GM18951 (cell line): ENCODE measurements at regions not wholly inside any gene's neighbourhood (a gene's known extent, or its start where the extent isn't known, plus 50 kb on each side); places are given as distances from the start of the nearest gene placed in this dataset.

ENCODE experiments used
- POLR2A ChIP-seq: IDR thresholded peaks from 4 replicates; pipeline ENCODE4 v1.6.1; 2011; ENCODE audit warnings: mild to moderate bottlenecking; ENCODE audit not compliant: insufficient read length, insufficient read depth; ENCODE audit errors: extremely low read depth
- in situ Hi-C: fragments of 300-500 bp; cut with MboI; formaldehyde crosslinking; loops from one replicate; pipeline ENCODE4 v1.12.0; 2022; ENCODE audit warnings: low sequenced_read_pairs, mixed read lengths, inconsistent platforms; ENCODE audit not compliant: unreplicated experiment

DNA sequence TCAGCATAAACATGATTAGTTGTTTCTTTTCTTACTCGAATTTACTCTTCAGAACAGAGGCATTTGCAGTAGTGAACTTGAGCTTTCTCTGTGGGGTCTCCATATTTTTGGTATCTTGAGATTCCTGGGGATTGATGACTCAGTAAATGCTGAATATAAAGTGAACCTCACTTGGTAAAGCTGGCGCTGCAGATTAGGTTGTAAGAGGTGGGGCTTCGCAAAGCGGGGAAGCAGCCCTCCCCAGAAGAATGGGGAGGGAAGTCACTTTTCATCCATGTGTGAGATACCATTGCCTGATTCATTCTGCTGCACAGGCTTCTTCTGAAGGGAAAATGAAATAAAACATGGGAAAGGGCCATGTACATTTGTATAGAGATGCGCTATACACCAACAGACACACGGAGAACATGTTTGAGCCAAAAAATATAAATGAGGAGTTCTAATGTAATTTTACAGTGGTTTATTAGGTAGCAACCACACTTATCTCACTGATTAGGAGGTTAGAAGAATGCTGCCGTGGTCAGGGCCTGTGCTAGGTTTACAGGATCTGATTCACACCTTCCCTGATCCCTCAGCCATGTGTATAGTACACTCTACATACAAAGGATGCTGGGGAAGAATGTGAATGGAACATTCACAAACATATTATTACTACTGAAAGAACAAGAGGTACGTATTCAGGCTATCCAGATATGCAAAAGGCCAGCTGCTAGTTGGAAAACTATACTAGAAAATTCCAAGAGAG lies 63.5 kb downstream of the DNTTIP2 start:
- in situ Hi-C loops, result no loop called here
- no peak for TF ChIP-seq POLR2A

DNA sequence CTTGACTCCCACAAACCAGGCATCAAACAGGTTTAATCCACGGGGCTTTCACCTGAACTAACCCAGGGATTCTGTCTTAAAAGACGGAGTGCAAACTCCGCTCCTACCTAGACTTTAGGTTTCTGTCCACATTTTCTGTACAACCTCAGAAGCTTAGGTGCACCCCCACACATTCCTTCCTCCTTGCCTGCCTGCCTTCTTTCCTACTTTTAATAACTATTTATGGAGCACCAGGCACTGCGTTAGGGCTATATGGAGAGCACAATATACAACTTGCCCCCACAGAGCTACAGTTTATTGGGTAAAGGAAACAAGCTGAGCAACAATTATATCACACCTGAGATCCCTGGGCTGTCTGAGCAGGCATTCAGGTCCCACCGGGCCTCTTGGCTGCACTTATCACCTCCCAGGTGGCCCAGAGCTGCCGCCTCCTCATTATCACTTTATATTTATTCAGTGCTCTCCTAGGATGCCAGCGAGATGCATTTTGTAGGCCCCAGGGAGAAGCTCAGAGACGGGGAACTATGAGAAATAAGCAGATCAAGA lies 64.1 kb downstream of the DNTTIP2 start:
- in situ Hi-C loops, result no loop called here
- TF ChIP-seq POLR2A, result no peak

DNA sequence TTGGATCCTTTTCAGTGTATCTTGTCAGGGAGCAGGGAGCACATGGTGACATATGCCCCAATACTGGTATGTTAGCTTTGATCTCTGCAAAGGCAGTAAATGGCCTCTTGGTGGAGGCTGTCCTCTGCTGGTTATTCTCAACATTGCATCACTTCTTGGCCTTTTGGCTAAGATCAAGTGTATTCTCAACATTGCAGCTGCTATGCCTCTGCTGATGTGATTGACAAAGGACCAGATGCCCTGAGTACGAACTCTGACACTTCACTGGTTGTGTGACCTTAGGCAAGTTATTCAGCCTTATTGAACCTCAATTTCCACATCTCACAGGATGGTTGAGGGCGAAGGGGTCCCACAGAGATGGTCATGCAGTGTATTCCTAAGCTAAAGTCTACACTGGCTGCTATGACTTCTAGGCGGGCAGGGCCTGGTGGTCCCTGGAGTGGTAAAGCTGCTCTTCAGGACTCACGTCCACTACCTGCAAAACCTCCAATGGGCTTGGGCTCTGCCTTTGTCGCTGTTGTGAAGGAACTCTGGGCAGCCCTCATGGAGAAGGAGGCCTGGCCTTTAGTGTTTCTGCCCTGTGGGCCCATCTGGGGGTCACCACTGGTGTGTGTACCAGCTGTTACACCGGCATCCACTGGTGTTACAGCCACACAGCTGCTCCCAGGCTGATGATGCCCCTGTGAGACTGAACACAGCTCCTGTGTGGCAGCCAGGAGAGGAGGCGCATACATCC lies 64.8 kb downstream of the DNTTIP2 start:
- in situ Hi-C loops, result no loop called here
- no peak for TF ChIP-seq POLR2A

DNA sequence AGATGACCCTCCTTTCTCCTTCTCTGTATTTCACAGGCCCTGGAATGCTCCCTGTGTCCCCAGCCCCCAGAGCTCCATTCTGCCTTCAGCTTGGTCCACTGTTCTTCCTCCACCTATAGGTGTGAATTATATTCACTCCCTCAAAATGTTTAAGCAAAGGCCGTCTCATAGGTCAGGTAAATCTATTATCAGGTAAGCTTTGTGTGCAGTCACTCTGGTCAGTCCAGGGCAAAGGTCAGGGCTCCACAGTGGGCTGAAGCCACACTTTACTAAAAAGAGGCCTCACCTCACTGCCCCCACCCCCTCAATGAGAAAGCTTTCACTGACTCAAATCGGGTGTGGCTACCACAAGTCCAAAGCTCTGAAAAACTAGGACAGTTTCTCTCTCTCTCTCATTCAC lies 65.9 kb downstream of the DNTTIP2 start:
- TF ChIP-seq POLR2A, result no peak
- in situ Hi-C loops, result no loop called here

DNA sequence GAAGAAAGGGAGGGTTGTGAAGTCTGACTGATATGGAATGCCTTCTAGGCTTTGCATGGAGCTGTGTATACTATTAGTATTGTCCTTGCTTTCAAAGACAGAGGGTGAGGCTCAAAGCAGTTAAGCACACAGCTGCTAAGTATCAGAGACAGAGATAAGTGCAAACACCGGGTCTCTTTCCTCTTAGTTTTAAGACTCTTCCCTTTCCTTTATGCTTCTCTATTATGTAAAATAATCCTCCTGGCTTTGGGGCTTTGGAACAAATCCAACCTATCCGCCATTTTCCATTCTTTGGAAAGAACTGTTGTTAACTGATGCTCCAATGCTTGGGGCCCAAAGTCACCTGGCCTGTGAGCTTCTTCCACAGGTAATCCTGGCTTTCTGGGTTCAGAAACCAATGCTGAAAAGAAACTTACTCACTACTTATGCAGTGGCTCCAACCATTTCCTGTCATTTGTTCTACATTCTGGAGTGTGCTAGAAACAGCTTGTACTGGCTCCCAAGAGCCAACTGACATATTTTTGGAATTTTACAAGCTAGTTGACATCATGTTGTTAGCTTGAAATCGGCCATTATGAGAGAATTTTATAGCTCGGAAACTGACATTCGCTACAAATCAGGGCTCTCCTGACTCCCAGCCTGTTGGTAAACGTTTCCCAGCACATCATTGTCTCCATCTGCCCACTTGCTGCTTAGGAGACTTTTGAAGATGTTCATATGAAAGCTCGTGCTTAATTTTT lies 67.5 kb downstream of the DNTTIP2 start:
- TF ChIP-seq POLR2A, result no peak
- in situ Hi-C loops, result no loop called here

DNA sequence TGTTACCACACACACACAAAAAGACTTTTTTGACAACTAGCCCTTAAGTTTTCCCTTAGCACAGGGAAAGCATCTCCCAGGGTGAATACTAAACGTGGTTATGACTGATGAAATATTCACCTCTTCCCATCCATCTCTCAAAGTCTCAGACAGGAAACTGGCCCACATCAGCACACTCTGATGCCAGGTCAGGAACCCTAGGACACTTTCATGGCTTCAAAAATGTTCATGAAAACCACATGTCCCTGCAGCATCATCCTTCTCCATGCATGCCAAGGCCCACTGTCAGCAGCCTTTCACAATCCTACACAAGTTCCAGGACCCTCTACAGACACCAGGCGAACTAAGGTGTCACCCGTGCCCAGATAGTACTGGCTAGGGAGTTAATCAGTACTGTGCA lies 68.7 kb downstream of the DNTTIP2 start:
- in situ Hi-C loops, result no loop called here
- no peak for TF ChIP-seq POLR2A

DNA sequence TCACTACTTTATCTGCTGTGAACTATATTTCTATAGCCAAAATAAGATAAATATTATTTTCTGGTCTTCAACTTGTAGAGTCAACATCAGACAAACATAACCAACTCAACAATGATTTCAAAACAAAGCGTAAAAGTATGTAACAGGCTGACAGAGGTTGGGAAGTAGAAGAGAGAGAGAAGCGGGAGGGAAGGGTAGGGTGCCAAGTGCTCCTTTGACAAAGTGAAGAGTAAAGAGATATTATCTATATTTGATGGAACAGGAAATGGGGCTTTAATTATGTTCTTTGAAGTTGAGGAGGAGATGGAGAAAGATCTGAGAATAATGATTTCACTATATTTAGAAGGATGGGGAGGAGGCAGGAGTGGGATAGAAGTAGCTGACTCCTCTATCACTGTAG lies 70.1 kb downstream of the DNTTIP2 start:
- no peak for TF ChIP-seq POLR2A
- in situ Hi-C loops, result loop anchor here (10.0 kb wide), 1 partner anchor 184 kb away; no protein-coding TSS in a partner anchor

DNA sequence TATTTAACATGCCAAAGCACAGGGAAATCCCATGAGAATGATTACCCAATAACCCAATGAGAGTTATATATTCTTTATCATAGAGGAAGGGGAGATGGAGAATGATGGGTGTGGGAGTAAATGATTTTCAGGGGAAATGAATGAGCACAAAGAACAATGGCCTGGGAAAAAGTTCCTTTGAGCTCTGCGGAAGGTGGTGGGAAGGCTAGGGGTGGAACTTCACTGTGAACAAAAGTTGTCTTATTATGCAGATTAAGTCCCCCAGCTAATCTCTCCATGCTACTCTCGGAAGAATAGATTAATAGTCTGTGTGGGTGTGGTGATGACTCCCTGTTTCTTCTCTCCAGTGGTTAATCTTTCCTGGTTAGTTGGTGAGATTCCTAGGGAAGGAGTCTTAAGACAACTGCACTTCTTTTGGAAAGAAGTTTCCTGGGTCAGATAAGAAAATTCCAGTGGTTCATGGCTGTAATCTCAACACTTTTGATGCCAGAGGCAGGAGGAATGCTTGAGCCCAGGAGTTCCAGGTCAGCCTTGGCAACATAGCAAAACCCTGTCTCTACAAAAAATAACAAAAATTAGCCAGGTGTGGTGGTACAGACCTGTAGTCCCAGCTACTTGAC lies 71.6 kb downstream of the DNTTIP2 start:
- TF ChIP-seq POLR2A, result no peak
- in situ Hi-C loops, result loop anchor here (10.0 kb wide), 1 partner anchor 183 kb away; no protein-coding TSS in a partner anchor

DNA sequence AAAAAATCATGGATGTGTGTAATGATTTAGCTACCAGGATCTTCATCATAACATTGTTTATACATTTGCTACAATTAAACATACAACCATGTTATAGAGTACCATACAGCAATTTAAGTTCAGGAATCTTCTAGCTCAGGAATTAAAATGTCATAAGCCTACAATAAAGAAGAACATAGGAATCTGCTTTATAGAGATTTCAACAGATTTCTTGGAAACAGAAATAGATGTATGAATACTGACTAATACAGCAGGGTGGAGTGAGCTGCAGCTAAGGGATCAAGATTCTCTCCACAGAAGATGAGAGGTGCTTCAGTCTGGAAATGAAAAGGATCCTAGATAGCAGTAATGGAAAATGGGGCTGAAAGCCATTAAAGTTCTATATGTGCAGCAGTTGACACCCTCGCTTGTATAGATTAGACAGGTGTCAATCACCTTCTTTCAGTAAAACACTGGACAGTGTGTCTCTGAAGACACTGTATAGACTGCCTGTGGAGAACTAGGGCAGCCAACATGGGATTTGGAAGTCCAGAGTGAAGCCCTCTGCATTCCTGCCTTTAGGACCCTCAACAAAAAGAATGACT lies 73.9 kb downstream of the DNTTIP2 start:
- in situ Hi-C loops, result loop anchor here (10.0 kb wide), 1 partner anchor 180 kb away; no protein-coding TSS in a partner anchor
- no peak for TF ChIP-seq POLR2A

DNA sequence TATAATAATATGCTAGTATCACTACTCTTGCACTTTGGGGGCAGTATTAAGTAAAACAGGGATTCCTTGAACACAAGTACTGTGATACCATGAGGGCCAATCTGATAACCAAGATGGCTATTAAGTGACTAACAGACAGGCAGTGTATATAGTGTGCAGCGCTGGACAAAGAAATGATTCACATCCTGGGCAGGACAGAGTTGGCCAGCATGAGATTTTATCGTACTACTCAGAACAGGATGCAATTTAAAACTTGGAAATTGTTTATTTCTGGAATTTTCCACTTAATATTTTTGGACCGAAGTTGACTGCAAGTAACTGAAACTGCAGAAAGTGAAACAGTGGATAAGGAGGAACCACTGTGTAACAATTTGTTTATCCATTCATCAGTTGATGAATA lies 74.6 kb downstream of the DNTTIP2 start:
- TF ChIP-seq POLR2A, result no peak
- in situ Hi-C loops, result loop anchor here (10.0 kb wide), 1 partner anchor 180 kb away; no protein-coding TSS in a partner anchor

DNA sequence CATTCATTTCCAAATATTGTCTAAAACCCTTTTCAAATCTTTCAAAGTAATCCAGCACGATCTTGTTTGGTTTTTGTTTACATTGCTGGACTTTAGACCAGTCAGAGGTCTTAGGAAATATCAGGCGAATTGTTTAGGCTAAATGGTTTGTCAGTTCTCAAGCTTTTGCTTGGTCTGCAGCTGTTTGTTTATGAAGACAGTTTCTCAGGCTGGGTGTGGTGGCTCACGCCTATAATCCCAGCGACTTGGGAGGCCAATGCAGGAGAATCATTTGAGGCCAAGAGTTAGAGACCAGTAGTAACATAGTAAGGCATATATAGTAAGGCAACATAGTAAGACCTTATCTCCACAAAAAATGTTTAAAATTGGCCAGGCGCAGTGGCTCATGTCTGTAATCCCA lies 77.5 kb downstream of the DNTTIP2 start:
- no peak for TF ChIP-seq POLR2A
- in situ Hi-C loops, result loop anchor here (10.0 kb wide), 1 partner anchor 177 kb away; no protein-coding TSS in a partner anchor

DNA sequence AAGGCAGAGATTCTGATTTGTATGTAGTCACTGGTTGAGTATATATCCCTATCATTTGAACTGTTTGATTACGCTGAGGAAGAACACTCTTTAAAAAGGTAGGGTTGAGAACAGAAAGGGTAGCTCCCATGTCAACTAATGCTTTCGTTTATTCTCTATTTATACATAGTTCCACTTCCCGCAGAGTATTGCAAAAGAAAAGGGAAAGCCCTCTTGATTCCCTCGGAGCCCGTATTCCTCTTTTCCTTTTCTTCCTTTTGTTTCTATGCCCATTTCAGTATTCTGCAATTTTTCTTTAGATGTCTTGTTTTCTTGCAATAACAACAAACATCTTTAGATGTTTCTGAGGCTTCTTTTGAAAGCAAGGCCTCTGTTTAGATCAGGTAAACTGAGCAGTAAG lies 78.2 kb downstream of the DNTTIP2 start:
- in situ Hi-C loops, result loop anchor here (10.0 kb wide), 1 partner anchor 176 kb away; no protein-coding TSS in a partner anchor
- no peak for TF ChIP-seq POLR2A

DNA sequence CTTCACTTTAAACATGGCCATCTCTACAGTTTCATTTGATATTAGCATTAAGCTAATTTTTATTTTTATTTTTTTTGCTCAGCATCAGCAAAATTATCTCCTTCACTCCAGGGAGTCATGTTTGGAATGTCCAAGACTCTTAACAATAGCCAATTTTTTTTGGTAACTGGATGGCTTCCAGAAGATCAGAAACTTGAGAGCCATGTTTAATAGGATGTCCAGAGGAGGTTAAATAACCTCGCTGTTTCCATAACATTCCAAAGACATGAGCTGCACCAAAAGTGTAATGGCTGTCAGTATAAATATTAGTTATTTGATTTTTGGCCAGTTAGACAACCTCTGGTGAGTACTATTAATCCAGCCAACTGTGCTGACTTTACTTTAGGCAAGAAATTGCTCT lies 80.7 kb downstream of the DNTTIP2 start:
- in situ Hi-C loops, result no loop called here
- no peak for TF ChIP-seq POLR2A

DNA sequence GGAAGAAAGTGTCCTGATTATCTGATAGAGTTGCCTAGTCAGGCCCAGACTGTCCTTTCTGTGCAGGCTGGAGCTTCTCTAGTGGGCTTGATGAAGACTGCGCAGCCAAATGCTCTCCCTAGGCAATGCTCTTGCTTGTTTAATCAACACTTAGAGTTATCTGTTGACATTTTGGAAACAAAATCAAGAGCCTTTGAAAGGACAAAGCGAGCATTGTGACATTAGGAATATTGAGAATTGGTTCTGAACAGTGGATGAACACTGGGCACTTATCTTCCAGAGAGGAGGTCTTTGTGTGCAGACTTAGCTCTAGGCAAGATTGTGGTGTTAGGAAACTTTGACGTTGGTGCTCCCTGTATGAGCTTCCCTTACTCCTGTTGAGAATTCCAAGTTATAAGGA lies 94.5 kb downstream of the DNTTIP2 start:
- no peak for TF ChIP-seq POLR2A
- in situ Hi-C loops, result no loop called here
